ENCODE measurements at regions not wholly inside any gene's neighbourhood (a gene's known extent, or its start where the extent isn't known, plus 50 kb on each side); places are given as distances from the start of the nearest gene placed in this dataset.

- Histone ChIP-seq H3K27ac (no peak overlapping the region), H3K36me3 (no peaks in the 10 kb centered on the region), H3K9me3 (no peaks in the 10 kb centered on the region), H3K4me1 (no peaks in the 10 kb centered on the region), H3K4me3 (no peak overlapping the region), H3K27me3 (no peaks in the 10 kb centered on the region)
- 50 to 69% methylated on average over 1 of the region's 1 CpG for WGBS, 2 donors
- no peak for DNase-seq
- no peak for TF ChIP-seq CTCF (IDR thresholded peaks at IDR 0.05)
- no peak for TF ChIP-seq POLR2A (IDR thresholded peaks at IDR 0.05)
- intact Hi-C loops (cut with DNase I) = no loop called here
These were observed 213.8 kb downstream of the HS3ST3A1 start for GRCh38 chr17:13387952-13388351.

- TF ChIP-seq CTCF (IDR thresholded peaks at IDR 0.05) (no peak), POLR2A (IDR thresholded peaks at IDR 0.05) (no peak)
- Histone ChIP-seq H3K27me3 (no peaks in the 10 kb centered on the region), H3K9me3 (no peaks in the 10 kb centered on the region), H3K36me3 (no peaks in the 10 kb centered on the region), H3K27ac (no peak overlapping the region), H3K4me1 (no peaks in the 10 kb centered on the region), H3K4me3 (no peak overlapping the region)
- DNase-seq = no peak
- 78 to 90% methylated on average over 5 of the region's 5 CpGs for WGBS, 2 donors
- intact Hi-C loops (cut with DNase I) = no loop called here
These were observed 214.5 kb downstream of the HS3ST3A1 start for GRCh38 chr17:13387236-13387635.

GRCh38 chr17:13385481-13385911, 216.2 kb downstream of the HS3ST3A1 start:
- Histone ChIP-seq H3K4me3 (no peak overlapping the region), H3K36me3 (no peaks in the 10 kb centered on the region), H3K27me3 (no peaks in the 10 kb centered on the region), H3K27ac (no peak overlapping the region), H3K9me3 (no peaks in the 10 kb centered on the region), H3K4me1 (no peaks in the 10 kb centered on the region)
- WGBS, 2 donors = 42 to 68% methylated on average over 5 of the region's 5 CpGs
- TF ChIP-seq POLR2A (IDR thresholded peaks at IDR 0.05) (no peak), CTCF (IDR thresholded peaks at IDR 0.05) (no peak)
- intact Hi-C loops (cut with DNase I) = no loop called here
- DNase-seq = no peak

GRCh38 chr17:13384626-13385025, 217.1 kb downstream of the HS3ST3A1 start:
- Histone ChIP-seq H3K4me3 (no peak overlapping the region), H3K27ac (no peak overlapping the region), H3K36me3 (no peaks in the 10 kb centered on the region), H3K27me3 (no peaks in the 10 kb centered on the region), H3K9me3 (no peaks in the 10 kb centered on the region), H3K4me1 (no peaks in the 10 kb centered on the region)
- no peak for TF ChIP-seq POLR2A (IDR thresholded peaks at IDR 0.05)
- no peak for TF ChIP-seq CTCF (IDR thresholded peaks at IDR 0.05)
- DNase-seq = no peak
- WGBS, 2 donors = 88 to 91% methylated on average over 1 of the region's 1 CpG
- intact Hi-C loops (cut with DNase I) = no loop called here

GRCh38 chr17:13378361-13378760, 223.4 kb downstream of the HS3ST3A1 start:
- 52 to 80% methylated on average over 1 to 2 of the region's 2 CpGs for WGBS, 2 donors
- TF ChIP-seq CTCF (IDR thresholded peaks at IDR 0.05) (no peak), POLR2A (IDR thresholded peaks at IDR 0.05) (no peak)
- H3K27me3 ChIP-seq = no peaks in the 10 kb centered on the region
- H3K4me3 ChIP-seq = no peak overlapping the region
- peaks cover 0 to 15% (median 0%) of the 10 kb centered on the region in 3 donors for H3K4me1 ChIP-seq
- intact Hi-C loops (cut with DNase I) = no loop called here
- no peaks in the 10 kb centered on the region for H3K9me3 ChIP-seq
- no peak overlapping the region for H3K27ac ChIP-seq
- DNase-seq = no peak
- no peaks in the 10 kb centered on the region for H3K36me3 ChIP-seq

All from esophagus squamous epithelium (tissue), 5 donors.